ENCODE measurements at regions not wholly inside any gene's neighbourhood (a gene's known extent, or its start where the extent isn't known, plus 50 kb on each side); places are given as distances from the start of the nearest gene placed in this dataset.

GRCh38 chr17:11135819-11136218 is 105.2 kb upstream of the SHISA6 start:
- TF ChIP-seq CTCF (IDR thresholded peaks at IDR 0.05) (no peak), POLR2A (IDR thresholded peaks at IDR 0.05) (no peak)

All from body of pancreas (tissue), 4 donors.